Activated T-cell treated with anti-CD3 and anti-CD28 coated beads, Interleukin-2, amount 50 U/mL, for 48 hours (primary cell): ENCODE measurements at regions not wholly inside any gene's neighbourhood (a gene's known extent, or its start where the extent isn't known, plus 50 kb on each side); places are given as distances from the start of the nearest gene placed in this dataset.
"Not testable (repeated sequence)": the region's sequence is repeated elsewhere in the genome, so short reads cannot be mapped to it uniquely, and the experiment has no call there.

Source experiments
- DNase-seq, 2 experiments: peaks; one replicate each; pipeline ENCODE4 v3.0.0-alpha.2; 2020

- DNase-seq, result no peak
Measured at GRCh38 chr9:81103597-81104471, 585.5 kb downstream of the TLE1 start.

- DNase-seq, result no peak
Measured at GRCh38 chr9:81097131-81097847, 592.1 kb downstream of the TLE1 start.

- DNase-seq, result no peak
Measured at GRCh38 chr9:81096625-81097024, 592.7 kb downstream of the TLE1 start.

GRCh38 chr9:81092057-81092456 is 597.3 kb downstream of the TLE1 start:
- DNase-seq, result no peak

GRCh38 chr9:81088341-81088740 is 601.0 kb downstream of the TLE1 start:
- no peak for DNase-seq

GRCh38 chr9:81086416-81086815 is 602.9 kb downstream of the TLE1 start:
- no peak for DNase-seq

- no peak for DNase-seq
Measured at GRCh38 chr9:81083854-81084512, 605.4 kb downstream of the TLE1 start.

GRCh38 chr9:81083067-81083466 is 606.3 kb downstream of the TLE1 start:
- DNase-seq, result no peak

- DNase-seq, result no peak
Measured at GRCh38 chr9:81082221-81082620, 607.1 kb downstream of the TLE1 start.

GRCh38 chr9:81080900-81081299 is 608.4 kb downstream of the TLE1 start:
- DNase-seq, result no peak

GRCh38 chr9:81080185-81080584 is 609.2 kb downstream of the TLE1 start:
- no peak for DNase-seq

- no peak for DNase-seq
Measured at GRCh38 chr9:81079055-81079454, 610.3 kb downstream of the TLE1 start.

GRCh38 chr9:81078555-81078954 is 610.8 kb downstream of the TLE1 start:
- no peak for DNase-seq

- DNase-seq, result no peak
Measured at GRCh38 chr9:81077572-81077971, 611.8 kb downstream of the TLE1 start.

GRCh38 chr9:81076131-81076530 is 613.2 kb downstream of the TLE1 start:
- no peak for DNase-seq

- DNase-seq, result no peak
Measured at GRCh38 chr9:81074221-81074620, 615.1 kb downstream of the TLE1 start.

GRCh38 chr9:81073821-81074220 is 615.5 kb downstream of the TLE1 start:
- DNase-seq, result no peak

- no peak for DNase-seq
Measured at GRCh38 chr9:81072758-81073157, 616.6 kb downstream of the TLE1 start.

GRCh38 chr9:81071108-81071507 is 618.2 kb downstream of the TLE1 start:
- no peak for DNase-seq

GRCh38 chr9:81070689-81071088 is 618.7 kb downstream of the TLE1 start:
- DNase-seq, result no peak

- DNase-seq, result no peak
Measured at GRCh38 chr9:81069923-81070322, 619.4 kb downstream of the TLE1 start.

GRCh38 chr9:81069038-81069795 is 620.1 kb downstream of the TLE1 start:
- DNase-seq, result no peak

GRCh38 chr9:81062995-81063394 is 626.4 kb downstream of the TLE1 start:
- DNase-seq, result not testable (repeated sequence)
